Upper lobe of left lung (tissue), 4 donors: ENCODE measurements at regions not wholly inside any gene's neighbourhood (a gene's known extent, or its start where the extent isn't known, plus 50 kb on each side); places are given as distances from the start of the nearest gene placed in this dataset.

Source experiments
- EP300 ChIP-seq, 4 donors: sonication (generic); formaldehyde crosslinking; IDR thresholded peaks; one replicate each; pipeline ENCODE4 v1.5.1; 2017; ENCODE audit warnings: antibody characterized with exemption in 4 of 4, control low read depth in 2 of 4
- POLR2AphosphoS5 ChIP-seq, 2 donors: sonication (generic); formaldehyde crosslinking; IDR thresholded peaks; one replicate each; pipeline ENCODE4 v1.5.1; 2017; ENCODE audit warnings: antibody characterized with exemption in 2 of 2
- TF ChIP-seq, protein P1 (sequence below), 6 experiments: fragments of 450-650 bp in 4 of 6; fragments of 200-600 bp in 2 of 6; sonication (generic) in 2 of 6; IDR thresholded peaks; one replicate each; pipeline ENCODE4 v1.5.1; 2016 to 2019; ENCODE audit warnings: antibody characterized with exemption in 6 of 6

DNA sequence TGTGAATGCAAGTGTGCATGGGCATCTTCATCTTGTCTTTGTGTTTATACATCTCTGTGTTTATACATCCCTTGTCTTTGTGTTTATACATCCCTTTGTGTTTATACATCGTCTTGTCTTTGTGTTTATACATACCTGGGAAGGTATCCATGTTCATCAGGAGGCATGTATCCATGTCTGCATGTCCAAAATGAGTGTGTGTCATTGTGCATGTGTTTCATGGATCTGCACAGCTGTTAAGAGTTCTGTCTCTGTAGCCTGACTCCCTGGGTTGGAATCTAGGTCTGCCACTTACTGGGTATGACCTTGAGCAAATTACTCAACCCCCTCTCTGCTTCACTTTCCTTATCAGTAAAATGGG lies 50.1 kb upstream of the SIRPA start:
- TF ChIP-seq POLR2AphosphoS5 (IDR thresholded peaks at IDR 0.05) (no peak), EP300 (IDR thresholded peaks at IDR 0.05) (no peak)
- TF ChIP-seq, protein P1, sequence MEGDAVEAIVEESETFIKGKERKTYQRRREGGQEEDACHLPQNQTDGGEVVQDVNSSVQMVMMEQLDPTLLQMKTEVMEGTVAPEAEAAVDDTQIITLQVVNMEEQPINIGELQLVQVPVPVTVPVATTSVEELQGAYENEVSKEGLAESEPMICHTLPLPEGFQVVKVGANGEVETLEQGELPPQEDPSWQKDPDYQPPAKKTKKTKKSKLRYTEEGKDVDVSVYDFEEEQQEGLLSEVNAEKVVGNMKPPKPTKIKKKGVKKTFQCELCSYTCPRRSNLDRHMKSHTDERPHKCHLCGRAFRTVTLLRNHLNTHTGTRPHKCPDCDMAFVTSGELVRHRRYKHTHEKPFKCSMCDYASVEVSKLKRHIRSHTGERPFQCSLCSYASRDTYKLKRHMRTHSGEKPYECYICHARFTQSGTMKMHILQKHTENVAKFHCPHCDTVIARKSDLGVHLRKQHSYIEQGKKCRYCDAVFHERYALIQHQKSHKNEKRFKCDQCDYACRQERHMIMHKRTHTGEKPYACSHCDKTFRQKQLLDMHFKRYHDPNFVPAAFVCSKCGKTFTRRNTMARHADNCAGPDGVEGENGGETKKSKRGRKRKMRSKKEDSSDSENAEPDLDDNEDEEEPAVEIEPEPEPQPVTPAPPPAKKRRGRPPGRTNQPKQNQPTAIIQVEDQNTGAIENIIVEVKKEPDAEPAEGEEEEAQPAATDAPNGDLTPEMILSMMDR (IDR thresholded peaks at IDR 0.05): no peak
